Glutamatergic neuron (in vitro differentiated cells): ENCODE measurements at regions not wholly inside any gene's neighbourhood (a gene's known extent, or its start where the extent isn't known, plus 50 kb on each side); places are given as distances from the start of the nearest gene placed in this dataset.

Experiments used
- DNase-seq: peaks from one replicate; pipeline ENCODE4 v3.0.0; 2022
- H3K27ac Mint-ChIP-seq: one replicate; pipeline ENCODE4 v1.8.0; 2020; ENCODE audit warnings: mild to moderate bottlenecking, mixed read lengths, inconsistent platforms; ENCODE audit not compliant: unreplicated experiment
- H3K27me3 Mint-ChIP-seq: one replicate; pipeline ENCODE4 v1.8.0; 2020; ENCODE audit warnings: mild to moderate bottlenecking, moderate library complexity, mixed read lengths, inconsistent platforms; ENCODE audit not compliant: unreplicated experiment
- H3K36me3 Mint-ChIP-seq: one replicate; pipeline ENCODE4 v1.8.0; 2020; ENCODE audit warnings: mild to moderate bottlenecking, mixed read lengths, inconsistent platforms; ENCODE audit not compliant: unreplicated experiment
- H3K4me1 Mint-ChIP-seq: one replicate; pipeline ENCODE4 v1.8.0; 2020; ENCODE audit warnings: mild to moderate bottlenecking, low read depth, mixed read lengths, inconsistent platforms; ENCODE audit not compliant: unreplicated experiment
- H3K4me3 Mint-ChIP-seq: one replicate; pipeline ENCODE4 v1.8.0; 2020; ENCODE audit warnings: mild to moderate bottlenecking, mixed read lengths, inconsistent platforms; ENCODE audit not compliant: unreplicated experiment
- H3K9me3 Mint-ChIP-seq: one replicate; pipeline ENCODE4 v1.8.0; 2020; ENCODE audit warnings: mild to moderate bottlenecking, moderate library complexity, mixed read lengths, inconsistent platforms; ENCODE audit not compliant: unreplicated experiment
- TF ChIP-seq, protein P1 (sequence below): fragments of 200-600 bp; sonication (generic); IDR thresholded peaks from one replicate; pipeline ENCODE4 v1.5.0; 2021; ENCODE audit not compliant: partially characterized antibody, unreplicated experiment

GRCh38 chr1:244210884-244211558 lies 159.9 kb downstream of the ZBTB18 start:
- no peak overlapping the region for H3K27ac Mint-ChIP-seq
- H3K9me3 Mint-ChIP-seq = no peaks in the 10 kb centered on the region
- H3K27me3 Mint-ChIP-seq = peaks cover 6% of the 10 kb centered on the region
- TF ChIP-seq, protein P1, sequence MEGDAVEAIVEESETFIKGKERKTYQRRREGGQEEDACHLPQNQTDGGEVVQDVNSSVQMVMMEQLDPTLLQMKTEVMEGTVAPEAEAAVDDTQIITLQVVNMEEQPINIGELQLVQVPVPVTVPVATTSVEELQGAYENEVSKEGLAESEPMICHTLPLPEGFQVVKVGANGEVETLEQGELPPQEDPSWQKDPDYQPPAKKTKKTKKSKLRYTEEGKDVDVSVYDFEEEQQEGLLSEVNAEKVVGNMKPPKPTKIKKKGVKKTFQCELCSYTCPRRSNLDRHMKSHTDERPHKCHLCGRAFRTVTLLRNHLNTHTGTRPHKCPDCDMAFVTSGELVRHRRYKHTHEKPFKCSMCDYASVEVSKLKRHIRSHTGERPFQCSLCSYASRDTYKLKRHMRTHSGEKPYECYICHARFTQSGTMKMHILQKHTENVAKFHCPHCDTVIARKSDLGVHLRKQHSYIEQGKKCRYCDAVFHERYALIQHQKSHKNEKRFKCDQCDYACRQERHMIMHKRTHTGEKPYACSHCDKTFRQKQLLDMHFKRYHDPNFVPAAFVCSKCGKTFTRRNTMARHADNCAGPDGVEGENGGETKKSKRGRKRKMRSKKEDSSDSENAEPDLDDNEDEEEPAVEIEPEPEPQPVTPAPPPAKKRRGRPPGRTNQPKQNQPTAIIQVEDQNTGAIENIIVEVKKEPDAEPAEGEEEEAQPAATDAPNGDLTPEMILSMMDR = peak; percentile 66
- H3K4me3 Mint-ChIP-seq = no peak overlapping the region
- H3K4me1 Mint-ChIP-seq = peaks cover 13% of the 10 kb centered on the region
- peak; percentile 55 for DNase-seq
- H3K36me3 Mint-ChIP-seq = no peaks in the 10 kb centered on the region

- Mint-ChIP-seq H3K27ac (peak overlapping the region; percentile 48), H3K27me3 (peaks cover 6% of the 10 kb centered on the region), H3K4me1 (peaks cover 12% of the 10 kb centered on the region), H3K9me3 (no peaks in the 10 kb centered on the region), H3K4me3 (no peak overlapping the region), H3K36me3 (no peaks in the 10 kb centered on the region)
- DNase-seq = no peak
- TF ChIP-seq, protein P1 = no peak
Measured at GRCh38 chr1:244211559-244211944, 160.5 kb downstream of the ZBTB18 start.

DNA sequence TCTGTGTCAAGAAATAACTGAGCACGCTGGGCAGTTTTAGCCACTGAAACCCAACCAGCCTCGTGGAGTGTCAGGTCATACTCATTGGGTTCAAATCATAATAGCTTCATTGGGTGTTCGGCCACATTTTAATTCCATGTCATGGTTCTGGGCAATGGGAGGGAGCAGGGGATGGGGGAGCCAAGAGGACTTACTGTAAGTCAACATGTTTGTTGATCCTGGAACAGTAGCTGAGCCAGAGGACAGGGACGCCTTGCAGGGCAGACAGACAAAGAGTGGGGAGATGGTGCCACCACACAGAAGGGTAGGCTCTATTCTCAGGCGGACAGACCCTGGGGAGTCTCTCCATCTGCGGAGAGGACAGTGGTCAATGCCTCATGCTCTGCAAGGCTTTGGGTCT lies 161.1 kb downstream of the ZBTB18 start:
- H3K27ac Mint-ChIP-seq = no peak overlapping the region
- H3K4me1 Mint-ChIP-seq = peaks cover 14% of the 10 kb centered on the region
- peak overlapping the region; percentile 15 for H3K4me3 Mint-ChIP-seq
- no peak for DNase-seq
- no peaks in the 10 kb centered on the region for H3K36me3 Mint-ChIP-seq
- H3K9me3 Mint-ChIP-seq = no peaks in the 10 kb centered on the region
- H3K27me3 Mint-ChIP-seq = peaks cover 6% of the 10 kb centered on the region
- TF ChIP-seq, protein P1 = no peak

GRCh38 chr1:244212797-244213475 lies 161.9 kb downstream of the ZBTB18 start:
- no peaks in the 10 kb centered on the region for H3K9me3 Mint-ChIP-seq
- H3K36me3 Mint-ChIP-seq = no peaks in the 10 kb centered on the region
- peaks cover 14% of the 10 kb centered on the region for H3K4me1 Mint-ChIP-seq
- no peak overlapping the region for H3K4me3 Mint-ChIP-seq
- no peak overlapping the region for H3K27ac Mint-ChIP-seq
- TF ChIP-seq, protein P1 = no peak
- H3K27me3 Mint-ChIP-seq = peaks cover 9% of the 10 kb centered on the region
- DNase-seq = no peak
